GM19467 (cell line): ENCODE measurements at regions not wholly inside any gene's neighbourhood (a gene's known extent, or its start where the extent isn't known, plus 50 kb on each side); places are given as distances from the start of the nearest gene placed in this dataset.
"Not testable (repeated sequence)": the region's sequence is repeated elsewhere in the genome, so short reads cannot be mapped to it uniquely, and the experiment has no call there.

Experiments
- ATAC-seq: cut with Tn5 transposase; IDR thresholded peaks from one replicate; pipeline ENCODE4 v1.9.1; 2021; ENCODE audit warnings: mild to moderate bottlenecking, moderate library complexity; ENCODE audit not compliant: unreplicated experiment

DNA sequence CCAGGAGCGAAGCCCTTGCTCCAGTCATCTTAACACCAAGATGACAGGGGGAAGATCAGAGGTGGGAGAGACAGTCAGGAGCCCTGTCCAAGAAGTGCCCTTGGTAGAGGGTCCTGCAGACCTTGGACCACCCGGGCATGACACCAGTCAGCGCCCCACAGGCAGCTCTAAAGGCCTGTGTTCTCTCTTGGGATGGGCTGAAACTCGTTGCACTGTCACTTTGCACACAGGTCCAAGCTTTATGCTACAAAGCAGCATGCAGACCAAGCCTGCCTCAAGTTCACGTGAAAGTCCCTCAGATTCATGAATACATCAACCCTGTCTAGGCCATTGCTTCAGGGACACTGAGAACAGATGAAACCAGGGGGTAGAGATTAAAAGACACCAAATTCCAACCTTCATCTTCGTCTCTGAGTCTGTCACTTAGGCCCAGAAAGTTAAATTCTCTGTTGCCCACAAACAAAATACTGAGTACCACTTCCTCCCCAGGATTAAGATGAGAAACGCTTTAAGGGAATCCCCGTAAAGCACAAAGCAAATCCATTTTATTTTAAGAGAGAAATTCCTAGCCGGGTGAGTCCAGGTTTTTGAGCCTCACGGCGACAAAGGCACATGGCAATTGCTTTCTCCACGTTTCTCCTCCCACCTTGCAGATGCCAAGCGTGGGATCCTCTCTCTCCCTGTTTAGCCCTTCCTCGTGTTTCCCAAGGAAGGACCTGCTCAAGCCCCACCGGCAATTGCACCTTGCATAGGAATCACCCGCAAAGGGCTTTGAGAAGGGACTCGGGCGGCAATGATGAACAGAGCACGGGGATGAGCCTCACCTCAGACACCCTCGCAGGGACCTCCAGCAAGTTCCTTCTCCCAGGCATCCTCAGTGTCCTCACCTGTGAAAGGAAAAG is 75.0 kb upstream of the ID2 start:
- ATAC-seq, result peak; percentile 18

DNA sequence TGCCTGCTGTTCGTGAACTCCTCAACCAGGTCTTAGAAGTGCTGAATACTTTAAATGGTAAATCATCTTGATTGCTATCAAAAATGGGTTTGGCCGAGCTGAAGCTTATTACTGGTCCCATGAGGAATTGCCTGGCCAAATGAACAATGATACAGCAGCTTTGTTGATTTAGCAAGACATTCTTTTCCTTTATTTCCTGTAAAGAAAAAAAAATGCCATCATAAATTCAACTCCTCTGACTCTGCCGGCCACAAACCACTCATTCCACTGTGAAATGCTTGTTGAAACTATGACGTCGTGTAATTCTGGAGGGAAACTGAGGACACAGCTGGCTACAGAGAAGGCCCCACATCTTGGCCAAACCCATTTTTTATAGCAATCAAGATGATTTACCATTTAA is 74.2 kb upstream of the ID2 start:
- no peak for ATAC-seq

DNA sequence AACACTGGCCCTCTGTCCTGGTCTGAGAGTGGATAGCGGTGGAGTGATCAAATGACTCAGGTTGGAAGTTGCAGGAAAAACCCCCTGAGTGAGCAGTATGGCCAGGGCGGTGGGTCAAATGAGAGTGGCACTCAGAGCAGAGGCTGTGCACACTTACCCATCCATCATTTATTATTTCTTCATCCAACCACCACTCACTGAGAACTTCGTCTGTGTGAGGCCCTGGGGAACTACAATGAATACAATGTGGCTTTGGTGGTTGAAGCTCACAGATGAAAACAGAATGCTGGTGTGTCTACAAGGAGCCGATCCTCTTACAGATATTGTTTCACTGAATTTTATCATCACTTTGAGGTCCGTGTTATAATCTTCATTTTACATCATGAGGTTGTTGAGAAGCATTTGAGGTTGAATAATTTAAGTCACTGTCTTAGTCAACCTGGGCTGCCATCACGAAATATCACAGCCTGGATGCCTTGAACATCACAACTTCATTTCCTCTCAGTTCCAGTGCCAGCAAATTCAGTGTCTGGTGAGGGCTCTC is 73.4 kb upstream of the ID2 start:
- ATAC-seq, result no peak

DNA sequence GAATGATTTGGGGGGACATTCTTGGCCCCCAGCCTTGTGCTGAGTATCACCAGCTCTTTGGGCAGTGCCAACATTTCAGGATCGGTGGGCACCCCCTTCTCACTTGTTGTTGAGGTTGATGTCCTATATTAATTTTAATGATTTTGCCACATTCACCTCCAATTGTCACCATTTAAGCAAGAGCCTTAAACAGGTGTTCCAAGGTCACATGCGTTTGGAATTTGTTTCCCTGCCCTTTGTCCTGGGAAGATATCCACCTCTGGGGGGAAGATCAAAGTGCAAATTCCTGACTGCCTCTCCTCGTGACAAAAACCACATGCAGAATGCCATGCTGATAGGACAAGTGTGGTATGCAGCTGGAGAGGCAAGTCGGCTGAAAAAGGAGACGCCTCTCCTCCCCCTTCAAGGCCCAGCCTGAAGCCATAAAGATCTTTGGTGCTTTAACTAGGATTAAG is 72.5 kb upstream of the ID2 start:
- no peak for ATAC-seq

DNA sequence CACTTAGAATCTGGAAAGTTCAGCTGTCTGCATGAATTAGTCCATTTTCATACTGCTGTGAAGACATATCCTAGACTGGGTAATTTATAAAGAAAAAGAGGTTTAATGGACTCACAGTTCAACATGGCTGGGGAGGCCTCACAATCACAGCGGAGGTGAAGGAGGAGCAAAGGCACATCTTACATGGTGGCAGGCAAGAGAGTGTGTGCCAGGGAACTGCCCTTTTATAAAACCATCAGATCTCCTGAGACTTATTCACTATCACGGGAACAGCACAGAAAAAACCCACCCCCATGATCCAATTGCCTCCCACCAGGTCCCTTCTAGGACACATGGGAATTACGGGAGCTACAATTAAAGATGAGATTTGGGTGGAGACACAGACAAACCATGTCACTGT is 71.1 kb upstream of the ID2 start:
- not testable (repeated sequence) for ATAC-seq

DNA sequence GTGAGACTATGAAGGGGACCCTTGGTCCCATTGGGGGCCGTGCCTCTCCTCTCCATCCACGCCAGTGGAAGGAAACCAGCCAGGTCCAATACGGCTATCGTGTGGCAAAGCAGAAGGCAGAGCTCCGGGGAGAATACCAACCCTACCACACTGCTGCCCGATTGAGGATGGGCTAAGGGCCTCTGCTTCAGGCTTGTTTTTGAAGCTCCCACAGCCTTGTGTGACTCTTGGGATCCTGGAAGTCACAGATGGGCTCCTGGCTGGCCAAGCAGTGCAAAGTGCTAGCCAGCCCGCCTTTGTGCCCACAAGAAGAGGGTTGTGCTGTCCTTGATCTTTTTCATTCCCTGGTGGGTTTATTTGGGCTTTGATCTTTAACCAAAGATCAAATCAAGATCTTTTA is 70.6 kb upstream of the ID2 start:
- ATAC-seq, result no peak

DNA sequence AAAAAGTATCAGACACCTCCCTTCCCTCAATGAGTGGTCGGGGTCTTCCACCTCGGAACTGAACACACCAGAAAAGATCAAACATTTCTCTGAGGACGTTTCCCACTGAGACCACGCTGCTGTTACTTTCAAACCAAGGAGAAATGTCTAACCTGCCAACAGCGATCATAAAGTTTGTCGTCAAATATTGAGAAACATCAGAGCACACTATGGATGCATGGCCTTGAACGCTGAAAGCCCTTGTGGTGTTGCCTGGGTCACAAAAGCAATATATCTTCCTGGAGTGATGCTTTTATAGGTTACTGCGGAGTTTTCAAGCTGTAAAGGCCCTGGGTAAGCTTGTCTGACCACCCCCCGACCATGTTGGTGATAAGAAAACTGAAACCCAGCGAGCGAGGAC is 70.2 kb upstream of the ID2 start:
- no peak for ATAC-seq

DNA sequence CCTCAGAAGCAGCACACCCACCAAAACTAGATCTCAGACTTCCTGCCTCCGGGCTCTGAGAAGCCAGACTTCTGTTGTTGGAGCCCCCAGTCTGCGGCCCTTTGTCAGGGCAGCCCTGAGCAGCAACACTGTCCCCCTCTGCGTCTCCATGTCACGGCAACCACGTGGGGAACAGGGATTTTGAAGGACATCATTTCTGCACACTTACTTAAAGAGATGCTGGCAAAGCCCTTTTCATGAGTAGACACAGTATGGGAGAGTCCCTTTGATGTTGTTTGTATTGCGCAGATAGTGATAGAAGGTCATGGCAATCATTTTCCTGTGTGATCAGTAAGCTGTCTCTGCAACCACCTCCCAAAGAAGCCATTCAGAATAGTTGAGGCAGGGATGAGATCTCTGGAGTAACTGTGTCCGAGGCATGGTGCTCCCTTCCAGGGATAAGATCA is 69.1 kb upstream of the ID2 start:
- ATAC-seq, result no peak

DNA sequence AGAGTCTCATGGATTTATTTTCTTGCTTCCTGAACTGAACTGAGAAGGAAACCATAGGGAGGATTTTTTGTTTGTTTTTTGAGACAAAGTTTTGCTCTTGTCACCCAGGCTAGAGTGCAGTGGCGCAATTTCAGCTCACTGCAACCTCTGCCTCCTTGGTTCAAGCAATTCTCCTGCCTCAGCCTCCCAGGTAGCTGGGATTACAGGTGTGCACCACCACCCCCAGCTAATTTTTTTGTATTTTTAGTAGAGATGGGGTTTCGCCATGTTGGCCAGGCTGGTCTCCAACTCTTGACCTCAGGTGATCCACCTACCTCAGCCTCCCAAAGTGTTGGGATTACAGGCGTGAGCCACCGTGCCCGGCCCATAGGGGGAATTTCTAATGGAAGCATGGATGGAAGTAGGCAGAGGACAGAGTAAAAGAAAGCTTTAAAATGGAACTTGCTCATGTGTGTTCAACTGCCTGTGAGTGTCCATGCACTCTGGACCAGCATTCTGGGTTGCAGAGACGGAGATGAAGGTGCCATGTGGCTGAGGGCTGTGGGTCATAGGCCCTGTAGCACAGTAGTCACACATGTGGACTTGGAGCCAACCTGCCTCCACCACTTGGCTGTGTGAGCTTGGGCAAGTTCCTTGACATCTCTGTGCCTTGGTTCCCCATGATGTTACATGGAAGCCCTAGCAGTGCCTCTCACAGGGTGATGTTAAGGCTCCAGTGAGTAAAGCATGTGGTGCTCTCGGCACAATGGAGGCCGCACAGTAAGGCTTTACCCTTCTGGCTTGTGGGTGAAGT is 68.5 kb upstream of the ID2 start:
- ATAC-seq, result not testable (repeated sequence)

DNA sequence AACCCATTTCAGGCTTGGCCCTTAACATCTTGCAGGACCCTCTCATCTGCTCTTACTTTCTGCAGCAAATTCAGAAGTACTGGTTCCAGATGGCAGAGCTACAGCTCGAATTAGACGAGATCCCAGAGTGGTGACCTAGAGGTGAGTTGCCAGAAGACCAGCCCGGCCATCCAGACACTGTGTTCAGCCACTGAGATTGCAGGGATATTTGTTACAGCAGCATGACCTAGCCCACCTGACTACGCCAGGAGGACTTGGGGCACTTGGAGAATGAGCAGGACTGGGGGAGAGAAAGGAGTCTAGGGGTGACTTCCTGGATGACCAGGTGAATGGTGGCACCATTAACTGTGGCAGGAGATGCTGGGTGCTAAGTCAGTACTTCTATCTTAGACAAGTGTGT is 67.2 kb upstream of the ID2 start:
- ATAC-seq, result no peak

DNA sequence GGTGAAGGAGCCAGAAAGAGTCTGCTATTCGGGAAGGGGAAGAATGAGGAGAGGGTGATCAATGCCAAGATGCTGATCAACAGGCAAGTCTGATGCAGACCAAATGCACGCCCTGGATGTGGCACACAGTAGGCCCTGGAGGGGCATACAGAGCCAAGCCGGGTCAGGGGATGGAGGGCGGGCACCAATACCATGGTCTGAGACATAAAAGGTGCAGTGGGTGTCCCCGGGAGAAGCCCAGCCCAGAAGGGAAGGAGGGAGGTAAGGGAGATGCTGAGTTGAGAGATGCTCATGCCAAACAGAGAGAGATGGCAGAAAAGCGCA is 66.6 kb upstream of the ID2 start:
- no peak for ATAC-seq

DNA sequence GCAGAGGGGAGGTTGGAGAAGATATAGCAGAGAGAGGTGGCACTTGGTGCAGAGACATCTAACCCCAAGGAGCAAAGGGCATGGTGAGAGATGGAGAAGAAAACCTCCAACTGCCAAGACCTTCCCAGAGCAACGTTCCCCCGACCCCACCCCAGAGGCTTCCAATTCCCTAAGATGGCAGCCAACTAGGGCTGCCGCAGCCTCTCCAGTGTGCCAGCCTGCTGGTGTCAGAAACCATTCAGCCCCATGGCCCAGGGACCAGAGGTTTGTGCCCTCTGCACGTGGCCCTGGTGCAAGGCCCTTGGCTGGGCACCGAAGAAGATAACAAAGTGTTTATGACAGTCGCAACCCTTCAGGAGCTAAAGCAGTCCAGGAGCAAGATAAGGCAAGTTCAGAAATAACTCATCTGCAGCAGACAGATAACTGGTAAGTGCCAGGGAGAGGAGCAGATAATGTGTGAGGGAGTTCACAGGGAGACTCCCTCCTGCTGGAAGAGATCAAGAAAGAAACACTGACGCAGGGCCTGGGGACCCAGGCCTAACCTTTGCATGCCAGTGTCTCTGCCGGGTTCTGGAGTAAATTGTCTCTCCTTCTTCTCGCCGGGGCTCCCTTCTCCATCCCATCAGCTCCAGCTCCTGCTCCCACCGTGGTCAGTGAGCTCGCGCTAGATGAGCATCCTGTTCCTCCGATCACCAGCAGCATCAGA is 66.1 kb upstream of the ID2 start:
- ATAC-seq, result no peak

DNA sequence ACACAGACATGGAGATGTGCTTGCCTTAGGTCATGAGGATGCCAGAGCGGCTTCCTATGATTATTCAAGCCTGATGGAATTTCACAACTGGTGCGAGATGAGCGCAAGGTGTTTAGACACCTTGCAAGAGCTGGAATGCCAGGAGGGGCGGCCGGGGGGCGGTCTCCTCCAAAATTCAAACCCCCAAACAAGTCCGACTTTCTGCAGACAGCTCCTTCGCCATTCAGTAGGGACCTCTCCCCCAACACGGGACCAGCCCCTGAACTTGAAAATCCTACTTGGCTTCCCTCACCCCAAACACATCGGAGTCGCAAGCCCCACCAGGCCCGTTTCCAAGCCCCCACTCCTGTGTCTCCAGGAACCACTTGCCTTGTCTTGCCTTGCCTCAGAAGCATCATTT is 64.8 kb upstream of the ID2 start:
- ATAC-seq, result no peak

DNA sequence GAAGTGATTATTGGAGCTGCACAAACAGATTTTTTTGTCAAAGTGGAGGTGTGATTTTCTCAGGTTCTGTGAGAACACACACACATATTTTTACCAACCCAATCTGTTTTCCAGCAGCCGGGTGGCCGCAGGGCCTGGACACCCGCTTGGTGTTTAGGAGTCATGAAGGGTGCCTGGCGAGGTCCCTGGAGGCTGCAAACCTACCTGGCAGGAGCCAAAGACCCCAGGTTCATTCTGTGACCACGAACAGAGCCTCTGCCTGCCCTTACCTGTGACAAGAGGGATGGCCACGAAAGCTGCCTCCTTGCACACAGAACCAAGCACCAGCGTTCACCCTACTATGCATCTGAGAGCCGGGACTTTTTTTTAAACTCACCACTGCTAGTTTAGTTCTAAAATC is 64.3 kb upstream of the ID2 start:
- no peak for ATAC-seq

DNA sequence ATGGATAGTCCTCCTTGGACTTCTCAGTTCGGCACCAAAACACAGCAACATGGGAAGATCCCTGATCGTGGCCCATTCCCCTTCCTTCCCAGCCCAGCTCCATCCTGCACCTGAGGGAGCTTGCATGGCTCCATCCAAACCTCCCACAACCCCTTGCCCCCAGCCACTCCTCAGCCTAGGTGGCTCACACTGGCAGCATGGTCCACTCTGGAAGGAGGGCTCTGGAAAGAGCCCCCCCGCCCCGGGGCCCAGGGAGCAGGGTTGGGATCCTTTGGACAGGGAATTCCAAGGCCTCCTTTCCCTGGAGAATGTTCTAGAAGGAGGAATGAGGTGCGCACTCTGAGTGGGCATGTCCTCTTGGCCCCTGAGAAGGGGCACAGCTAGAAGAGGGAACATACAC is 62.8 kb upstream of the ID2 start:
- no peak for ATAC-seq

DNA sequence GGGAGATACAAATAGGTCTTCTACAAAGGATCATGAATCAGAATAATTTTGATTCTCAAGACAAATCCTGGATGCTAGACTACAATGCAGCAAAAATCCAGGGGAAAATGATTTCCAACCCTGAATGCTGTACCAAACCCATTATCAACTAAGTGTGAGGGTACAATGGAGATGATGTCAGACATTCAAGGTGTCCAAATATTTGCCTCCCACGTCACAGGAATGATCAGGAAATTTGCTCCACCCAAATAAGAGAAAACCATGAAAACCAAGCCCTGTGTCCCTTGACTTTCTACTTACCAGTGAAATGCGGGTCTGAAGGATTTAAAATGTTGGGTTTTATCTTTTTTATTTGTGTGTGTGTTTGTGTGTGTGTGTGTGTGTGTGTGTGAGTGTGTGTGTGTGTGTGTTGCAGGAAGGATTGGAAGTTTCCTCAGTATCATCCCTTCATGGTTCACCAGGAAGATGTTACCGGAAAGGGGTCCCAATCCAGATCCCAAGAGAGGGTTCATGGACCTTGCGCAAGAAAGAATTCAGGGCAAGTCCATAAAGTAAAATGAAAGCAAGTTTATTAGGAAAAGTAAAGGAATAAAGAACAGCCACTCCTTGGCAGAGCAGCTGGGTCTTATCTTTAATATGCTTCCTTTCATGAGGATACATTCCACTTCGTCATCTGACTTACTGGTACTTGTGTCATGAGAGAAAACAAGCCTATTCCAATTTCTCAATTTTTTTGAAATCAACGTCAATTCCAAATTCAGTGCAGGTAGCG is 61.1 kb upstream of the ID2 start:
- ATAC-seq, result no peak

DNA sequence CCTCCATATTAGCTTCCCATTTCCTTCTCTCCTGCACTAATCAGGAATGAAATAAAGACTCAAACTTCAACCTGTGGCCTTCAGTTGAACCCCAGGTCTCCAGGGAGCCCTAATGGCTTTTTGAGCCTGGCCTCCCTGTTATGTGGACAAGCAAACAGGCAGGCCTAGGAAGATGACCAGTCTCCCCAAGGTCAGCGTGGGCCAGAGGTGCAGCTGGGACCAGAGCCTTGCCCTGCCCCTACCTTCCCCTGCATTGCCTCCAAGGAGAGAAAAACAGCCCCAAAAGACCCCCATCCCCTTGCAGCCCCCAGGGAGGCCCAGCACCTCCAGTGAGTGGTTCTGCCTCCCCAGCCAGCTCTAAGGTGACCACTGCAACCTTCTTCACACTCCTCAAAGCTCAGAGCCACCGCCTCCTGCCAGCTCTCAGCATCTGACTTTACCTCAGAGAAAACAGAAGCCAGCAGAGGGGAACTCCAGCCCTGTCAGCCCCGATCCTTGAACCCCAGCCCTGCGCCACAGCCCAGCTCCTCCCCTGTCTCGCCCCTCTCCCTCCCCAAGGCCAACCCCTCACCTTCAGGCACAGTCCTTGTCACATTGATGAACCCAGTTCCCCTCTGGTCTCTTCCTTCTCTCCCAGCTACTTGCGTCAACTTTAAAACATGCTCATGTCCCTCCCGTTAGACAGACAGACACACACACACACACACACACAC is 59.5 kb upstream of the ID2 start:
- no peak for ATAC-seq

DNA sequence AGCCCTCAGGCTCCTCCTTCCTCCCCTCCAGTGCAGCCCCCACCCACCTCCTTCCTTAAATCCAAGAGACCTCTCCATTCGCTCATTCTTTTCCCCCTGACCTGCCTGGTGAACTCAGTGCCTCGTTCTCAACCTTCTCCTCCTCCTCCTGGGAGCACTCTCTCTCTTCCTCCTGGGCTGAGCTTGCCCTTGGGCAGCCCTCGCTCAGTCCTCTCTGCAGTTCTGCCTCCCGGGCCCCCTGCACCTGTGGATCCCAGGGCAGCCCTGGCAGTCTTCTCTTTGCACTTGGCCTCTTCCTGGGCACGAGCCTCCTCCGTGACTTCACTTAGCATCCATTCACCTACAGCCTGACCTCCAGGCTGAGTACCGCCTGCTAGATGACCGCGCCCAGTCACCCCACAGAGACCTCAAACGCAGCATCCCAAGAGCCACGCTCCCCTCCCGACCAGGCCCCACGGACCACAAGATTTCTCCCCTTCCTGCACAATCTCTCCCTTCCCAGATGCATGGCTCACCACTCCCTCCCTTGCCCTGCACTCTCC is 58.9 kb upstream of the ID2 start:
- ATAC-seq, result no peak

DNA sequence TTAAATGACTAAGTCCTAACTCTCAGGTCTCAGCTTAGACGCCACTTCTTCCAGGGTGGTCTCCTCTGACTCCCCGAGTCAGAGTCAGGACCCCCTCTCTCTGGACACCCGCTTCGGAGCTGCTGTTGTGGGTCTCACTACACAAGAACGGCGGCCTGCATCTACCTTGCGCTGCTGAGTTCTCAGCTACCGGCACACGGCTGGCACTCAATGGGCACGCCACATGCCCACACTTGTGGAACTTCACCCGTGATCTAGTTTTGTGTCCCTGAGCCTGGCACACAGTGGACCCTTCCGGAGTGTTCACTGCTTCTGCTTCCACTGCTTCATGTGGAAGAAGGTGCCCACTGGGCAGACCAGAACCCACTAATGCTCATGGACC is 58.3 kb upstream of the ID2 start:
- ATAC-seq, result no peak
